ENCODE measurements at regions not wholly inside any gene's neighbourhood (a gene's known extent, or its start where the extent isn't known, plus 50 kb on each side); places are given as distances from the start of the nearest gene placed in this dataset.

- Mint-ChIP-seq H3K27me3 (ENCODE audit: low read depth) (peaks cover 19% of the 10 kb centered on the region), H3K36me3 (ENCODE audit: insufficient read depth in 1 of 3, low read depth in 3 of 3) (no peaks in the 10 kb centered on the region; a peak in 1 of 7 replicates), H3K4me3 (no peak overlapping the region), H3K27ac (no peak overlapping the region; a peak in 1 of 7 replicates), H3K4me1 (peaks cover 13 to 16% of the 10 kb centered on the region in 2 experiments), H3K9me3 (no peaks in the 10 kb centered on the region)
- no peak for DNase-seq
- H4K91ac ChIP-seq (ENCODE audit: insufficient read length, low read depth, low read length) = no peak overlapping the region
- H4K5ac ChIP-seq (ENCODE audit: insufficient read length, low read depth, low read length) = no peak overlapping the region
- H3K27me3 ChIP-seq (ENCODE audit: insufficient read depth, low read length) = no peaks in the 10 kb centered on the region
- H3K9me3 ChIP-seq (ENCODE audit: control insufficient read depth, low read depth, low read length) = no peaks in the 10 kb centered on the region
- no peak overlapping the region for H3K27ac ChIP-seq (ENCODE audit: insufficient read length, low read depth, low read length)
- no peak overlapping the region for H3K56ac ChIP-seq (ENCODE audit: insufficient read length, low read depth, low read length)
- no peaks in the 10 kb centered on the region for H3K23me2 ChIP-seq (ENCODE audit: insufficient read length, low read depth, low read length, poor library complexity, severe bottlenecking)
- H3K23ac ChIP-seq (ENCODE audit: insufficient read length, low read depth, low read length) = no peak overlapping the region
- H3K4me2 ChIP-seq (ENCODE audit: insufficient read depth, insufficient read length, low read length) = no peak overlapping the region
- no peak overlapping the region for H4K8ac ChIP-seq (replicated peaks; ENCODE audit: insufficient read length, low read depth, low read length)
- H3K79me1 ChIP-seq (ENCODE audit: insufficient read depth, low read depth, low read length, poor library complexity, severe bottlenecking) = no peaks in the 10 kb centered on the region
- no peak overlapping the region for H3K14ac ChIP-seq (ENCODE audit: insufficient read depth, low read length)
- H3K4ac ChIP-seq (ENCODE audit: low read depth, low read length) = no peak overlapping the region
- H2BK120ac ChIP-seq (ENCODE audit: low read depth, low read length, poor library complexity, severe bottlenecking) = no peak overlapping the region
- TF ChIP-seq, protein P1, sequence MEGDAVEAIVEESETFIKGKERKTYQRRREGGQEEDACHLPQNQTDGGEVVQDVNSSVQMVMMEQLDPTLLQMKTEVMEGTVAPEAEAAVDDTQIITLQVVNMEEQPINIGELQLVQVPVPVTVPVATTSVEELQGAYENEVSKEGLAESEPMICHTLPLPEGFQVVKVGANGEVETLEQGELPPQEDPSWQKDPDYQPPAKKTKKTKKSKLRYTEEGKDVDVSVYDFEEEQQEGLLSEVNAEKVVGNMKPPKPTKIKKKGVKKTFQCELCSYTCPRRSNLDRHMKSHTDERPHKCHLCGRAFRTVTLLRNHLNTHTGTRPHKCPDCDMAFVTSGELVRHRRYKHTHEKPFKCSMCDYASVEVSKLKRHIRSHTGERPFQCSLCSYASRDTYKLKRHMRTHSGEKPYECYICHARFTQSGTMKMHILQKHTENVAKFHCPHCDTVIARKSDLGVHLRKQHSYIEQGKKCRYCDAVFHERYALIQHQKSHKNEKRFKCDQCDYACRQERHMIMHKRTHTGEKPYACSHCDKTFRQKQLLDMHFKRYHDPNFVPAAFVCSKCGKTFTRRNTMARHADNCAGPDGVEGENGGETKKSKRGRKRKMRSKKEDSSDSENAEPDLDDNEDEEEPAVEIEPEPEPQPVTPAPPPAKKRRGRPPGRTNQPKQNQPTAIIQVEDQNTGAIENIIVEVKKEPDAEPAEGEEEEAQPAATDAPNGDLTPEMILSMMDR (conservative IDR thresholded peaks at IDR 0.05) = no peak
- no CpG with 5 or more reads among the region's 9 CpGs for WGBS (ENCODE audit: extremely low coverage, insufficient read length, low lambda C conversion rate)
- H3T11ph ChIP-seq (ENCODE audit: low read length) = no peak overlapping the region
- H3K4me1 ChIP-seq (ENCODE audit: insufficient read depth, low read length) = no peaks in the 10 kb centered on the region
- no peaks in the 10 kb centered on the region for H4K20me1 ChIP-seq (ENCODE audit: control insufficient read depth, insufficient read depth, insufficient read length)
- no peak overlapping the region for H2AFZ ChIP-seq (ENCODE audit: low read length)
- H2BK15ac ChIP-seq (ENCODE audit: low read depth, low read length) = no peak overlapping the region
- no peak overlapping the region for H3K18ac ChIP-seq (ENCODE audit: insufficient read length, low read depth, low read length)
- H2BK20ac ChIP-seq (ENCODE audit: low read depth, low read length, poor library complexity, severe bottlenecking) = no peak overlapping the region
- H3K79me2 ChIP-seq (ENCODE audit: insufficient read depth, low read length) = no peaks in the 10 kb centered on the region
- no peak overlapping the region for H2AK5ac ChIP-seq (ENCODE audit: insufficient read length, low read length)
- no peak overlapping the region for H3K9ac ChIP-seq (ENCODE audit: extremely low read depth, insufficient read length, low read length)
- H2BK5ac ChIP-seq (ENCODE audit: insufficient read length, low read length) = no peak overlapping the region
- no peak overlapping the region for H2BK12ac ChIP-seq (ENCODE audit: insufficient read length, low read depth, low read length)
Observed at GRCh38 chr2:16323551-16324543, 341.8 kb downstream of the CYRIA start.

Data from H9 (cell line).